Motor neuron (in vitro differentiated cells): ENCODE measurements at regions not wholly inside any gene's neighbourhood (a gene's known extent, or its start where the extent isn't known, plus 50 kb on each side); places are given as distances from the start of the nearest gene placed in this dataset.

ENCODE experiments used
- ATAC-seq, 8 experiments: fragments of 200-7000 bp; cut with Tn5 transposase; replicated peaks in 6 of 8; 2 replicates each; pipeline ENCODE4 v1.8.0; 2021; ENCODE audit warnings: mild to moderate bottlenecking in 8 of 8, moderate library complexity in 8 of 8
- H3K27ac ChIP-seq, 2 donors: fragments of 250-450 bp; sonication (Bioruptor Pico); 2 replicates each; pipeline ENCODE4 v1.9.0; 2021; ENCODE audit warnings: antibody characterized with exemption in 2 of 2, mild to moderate bottlenecking in 2 of 2, moderate library complexity in 1 of 2
- H3K4me1 ChIP-seq, 2 donors: fragments of 250-450 bp; sonication (Bioruptor Pico); replicated peaks in 1 of 2; 2 replicates each; pipeline ENCODE4 v1.6.1; 2021; ENCODE audit warnings: antibody characterized with exemption in 2 of 2, mild to moderate bottlenecking in 2 of 2, moderate library complexity in 1 of 2
- H3K4me3 ChIP-seq, 5 donors: fragments of 250-450 bp; sonication (Bioruptor Pico); 2 replicates each; pipeline ENCODE4 v1.9.0; 2021; ENCODE audit warnings: antibody characterized with exemption in 5 of 5, mild to moderate bottlenecking in 5 of 5, moderate library complexity in 4 of 5
- WGBS, 10 experiments: fragments of 450-650 bp; shearing (Covaris generic); methylation state at CpG; one replicate each; pipeline ENCODE4 v1.0.0; 2022; 5-methylcytosine and 5-hydroxymethylcytosine counted together
- in situ Hi-C, 9 experiments: fragments of 400-800 bp; cut with MboI; loops; one replicate each; pipeline ENCODE4 v1.15.0; 2021; ENCODE audit warnings: low sequenced_read_pairs in 9 of 9, low pct_unique_long_range_greater_than_20kb in 2 of 9; ENCODE audit not compliant: unreplicated experiment in 9 of 9

- no peak for ATAC-seq
- 32 to 93% (median 82%) methylated on average over 1 to 13 of the region's 19 CpGs for WGBS, 10 experiments
- H3K4me1 ChIP-seq: peaks cover 21 to 30% of the 10 kb centered on the region in 2 donors
- in situ Hi-C loops: no loop called here
- H3K27ac ChIP-seq: no peak overlapping the region
- H3K4me3 ChIP-seq: no peak overlapping the region
Measured at GRCh38 chr14:101359221-101360053, 201.9 kb upstream of the DIO3 start.

DNA sequence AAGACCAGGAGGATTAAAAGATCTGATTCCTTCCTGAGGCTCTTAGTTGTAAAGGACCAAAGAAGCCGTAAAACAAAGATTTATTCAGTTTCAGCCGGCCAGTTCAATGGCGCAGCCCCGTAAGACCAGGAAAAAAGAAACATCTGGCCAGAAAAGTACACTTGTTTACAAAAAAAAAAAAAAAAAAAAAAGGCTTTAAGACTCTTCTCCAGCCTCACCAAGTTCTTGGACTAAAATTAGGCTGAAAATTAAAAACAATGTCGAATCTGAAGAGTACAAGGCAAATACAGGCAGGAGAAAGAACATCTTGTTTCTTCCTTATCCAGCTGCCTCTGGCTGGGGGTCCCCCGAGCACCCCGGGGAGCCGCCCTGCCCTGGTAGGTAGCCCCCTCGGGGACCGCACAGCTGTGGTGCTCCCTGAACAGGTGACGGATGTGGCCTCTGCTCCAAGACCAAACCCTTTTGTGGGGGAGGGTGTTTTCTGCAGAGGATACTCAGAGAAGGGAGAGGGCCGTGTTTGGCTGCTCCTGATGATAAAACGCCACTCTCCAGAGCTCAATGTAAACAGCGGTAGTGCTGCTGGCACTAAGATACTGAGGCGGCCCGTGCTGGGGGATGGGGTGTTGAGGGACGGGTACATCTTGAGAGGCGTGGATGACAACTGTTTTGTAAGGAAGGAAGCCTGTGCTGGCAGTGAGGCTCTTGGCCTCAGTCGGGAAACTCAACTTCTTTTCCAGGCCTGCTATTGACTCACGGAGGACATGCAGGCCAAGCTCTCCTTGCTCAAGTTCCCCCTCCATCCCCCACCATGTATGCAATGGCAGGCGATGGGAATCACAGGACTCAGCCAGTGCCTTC lies 201.0 kb upstream of the DIO3 start:
- peak in 1 of 8 experiments; percentile 42 for ATAC-seq
- Histone ChIP-seq H3K27ac (no peak overlapping the region), H3K4me3 (no peak overlapping the region), H3K4me1 (peaks cover 26 to 38% of the 10 kb centered on the region in 2 donors)
- 3 to 100% (median 65%) methylated on average over 1 to 8 of the region's 21 CpGs for WGBS, 10 experiments
- in situ Hi-C loops: no loop called here

DNA sequence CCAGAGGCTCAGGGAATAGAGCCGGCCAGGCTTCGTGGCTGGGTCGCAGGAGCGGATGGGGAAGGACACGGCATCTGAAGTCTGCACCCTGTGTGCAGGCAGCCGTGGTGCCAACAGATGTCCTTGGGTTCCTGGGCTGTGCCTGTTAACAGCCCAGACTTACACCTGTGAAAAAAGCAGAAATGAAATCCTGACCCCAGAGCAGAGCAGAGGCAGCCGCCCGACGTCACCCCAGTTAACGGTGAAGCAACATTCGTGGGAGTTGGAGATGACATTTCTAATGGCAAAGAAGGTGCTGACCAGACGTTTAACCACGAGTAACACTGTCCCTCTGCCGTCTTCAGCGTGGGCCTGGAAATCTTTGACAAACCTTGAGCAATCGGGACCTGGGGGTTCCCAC lies 200.3 kb upstream of the DIO3 start:
- H3K4me1 ChIP-seq: peaks cover 26 to 43% of the 10 kb centered on the region in 2 donors
- in situ Hi-C loops: no loop called here
- H3K27ac ChIP-seq: no peak overlapping the region
- 38 to 100% (median 85%) methylated on average over 1 to 8 of the region's 16 CpGs; no CpG with 5 or more reads in 2 of the 10 experiments for WGBS, 10 experiments
- no peak for ATAC-seq
- no peak overlapping the region for H3K4me3 ChIP-seq

DNA sequence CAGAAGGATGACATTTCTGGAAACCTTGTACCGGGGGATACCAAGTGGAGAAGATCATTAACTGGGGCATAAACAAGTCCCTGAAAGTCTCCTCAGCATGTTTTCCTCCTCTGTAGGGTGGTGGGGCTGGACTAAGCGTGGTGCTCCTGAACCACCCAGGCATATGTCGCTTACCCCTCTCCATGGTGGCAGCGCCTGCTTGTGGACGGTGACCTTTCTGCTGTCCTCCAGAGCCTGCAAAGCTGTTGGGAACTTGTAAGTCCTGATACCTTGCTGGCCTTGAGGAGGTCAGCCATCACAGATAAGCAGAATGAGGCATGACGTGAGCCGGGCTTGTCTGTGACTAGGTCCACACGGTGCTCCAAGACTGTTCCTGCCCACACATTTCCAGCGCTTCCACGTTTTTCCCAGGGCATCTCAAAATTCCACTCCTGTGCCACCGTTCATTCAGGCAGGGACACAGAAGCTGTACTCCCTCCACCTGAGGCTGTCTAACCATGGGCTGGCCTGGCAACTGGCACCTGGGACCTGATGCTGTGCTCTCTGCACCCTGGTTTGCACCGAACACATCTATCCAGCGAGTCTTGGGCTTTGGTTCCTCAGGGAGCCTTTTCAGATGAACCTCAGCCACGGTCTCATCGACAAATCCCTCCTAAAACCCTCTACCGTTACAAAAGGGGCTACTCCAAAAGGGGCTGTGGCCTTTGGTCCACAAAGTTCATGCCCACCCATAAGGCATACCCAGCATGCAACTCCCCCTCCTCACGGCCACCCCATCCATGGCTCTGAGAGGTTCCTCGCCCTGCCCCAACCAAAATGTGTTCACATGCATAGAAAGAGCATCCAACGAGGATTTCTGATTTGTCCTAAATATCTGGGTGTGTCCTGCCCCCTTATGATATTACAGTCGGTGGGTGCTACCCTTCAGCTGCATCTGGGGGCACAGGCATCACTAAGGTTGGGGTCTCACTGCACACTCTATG lies 199.6 kb upstream of the DIO3 start:
- Histone ChIP-seq H3K4me1 (peaks cover 26 to 43% of the 10 kb centered on the region in 2 donors), H3K4me3 (no peak overlapping the region), H3K27ac (no peak overlapping the region)
- in situ Hi-C loops: no loop called here
- no peak for ATAC-seq
- 65 to 97% (median 82%) methylated on average over 1 to 8 of the region's 20 CpGs; no CpG with 5 or more reads in 2 of the 10 experiments for WGBS, 10 experiments

- peaks cover 26 to 43% of the 10 kb centered on the region in 2 donors for H3K4me1 ChIP-seq
- no peak for ATAC-seq
- in situ Hi-C loops: no loop called here
- WGBS, 10 experiments: 0 to 92% (median 70%) methylated on average over 1 to 12 of the region's 17 CpGs; no CpG with 5 or more reads in 4 of the 10 experiments
- no peak overlapping the region for H3K4me3 ChIP-seq
- H3K27ac ChIP-seq: no peak overlapping the region
Measured at GRCh38 chr14:101362529-101363260, 198.6 kb upstream of the DIO3 start.

GRCh38 chr14:101363261-101363555 lies 198.1 kb upstream of the DIO3 start:
- Histone ChIP-seq H3K4me3 (no peak overlapping the region), H3K4me1 (peaks cover 26 to 43% of the 10 kb centered on the region in 2 donors), H3K27ac (no peak overlapping the region)
- WGBS, 10 experiments: 0 to 100% (median 88%) methylated on average over 1 to 2 of the region's 2 CpGs; no CpG with 5 or more reads in 2 of the 10 experiments
- in situ Hi-C loops: no loop called here
- ATAC-seq: no peak

- ATAC-seq: peak in 3 of 8 experiments; percentile 0 to 2 (median 1)
- no peak overlapping the region for H3K4me3 ChIP-seq
- WGBS, 10 experiments: 43 to 100% (median 83%) methylated on average over 1 to 9 of the region's 16 CpGs; no CpG with 5 or more reads in 3 of the 10 experiments
- peak overlapping the region in 1 of 2 donors; percentile 0 for H3K27ac ChIP-seq
- in situ Hi-C loops: no loop called here
- peaks cover 26 to 43% of the 10 kb centered on the region in 2 donors for H3K4me1 ChIP-seq
Measured at GRCh38 chr14:101363880-101364391, 197.4 kb upstream of the DIO3 start.

- Histone ChIP-seq H3K4me3 (no peak overlapping the region), H3K4me1 (peaks cover 23 to 39% of the 10 kb centered on the region in 2 donors)
- in situ Hi-C loops: no loop called here
Measured at GRCh38 chr14:101364503-101365328, 196.6 kb upstream of the DIO3 start.

DNA sequence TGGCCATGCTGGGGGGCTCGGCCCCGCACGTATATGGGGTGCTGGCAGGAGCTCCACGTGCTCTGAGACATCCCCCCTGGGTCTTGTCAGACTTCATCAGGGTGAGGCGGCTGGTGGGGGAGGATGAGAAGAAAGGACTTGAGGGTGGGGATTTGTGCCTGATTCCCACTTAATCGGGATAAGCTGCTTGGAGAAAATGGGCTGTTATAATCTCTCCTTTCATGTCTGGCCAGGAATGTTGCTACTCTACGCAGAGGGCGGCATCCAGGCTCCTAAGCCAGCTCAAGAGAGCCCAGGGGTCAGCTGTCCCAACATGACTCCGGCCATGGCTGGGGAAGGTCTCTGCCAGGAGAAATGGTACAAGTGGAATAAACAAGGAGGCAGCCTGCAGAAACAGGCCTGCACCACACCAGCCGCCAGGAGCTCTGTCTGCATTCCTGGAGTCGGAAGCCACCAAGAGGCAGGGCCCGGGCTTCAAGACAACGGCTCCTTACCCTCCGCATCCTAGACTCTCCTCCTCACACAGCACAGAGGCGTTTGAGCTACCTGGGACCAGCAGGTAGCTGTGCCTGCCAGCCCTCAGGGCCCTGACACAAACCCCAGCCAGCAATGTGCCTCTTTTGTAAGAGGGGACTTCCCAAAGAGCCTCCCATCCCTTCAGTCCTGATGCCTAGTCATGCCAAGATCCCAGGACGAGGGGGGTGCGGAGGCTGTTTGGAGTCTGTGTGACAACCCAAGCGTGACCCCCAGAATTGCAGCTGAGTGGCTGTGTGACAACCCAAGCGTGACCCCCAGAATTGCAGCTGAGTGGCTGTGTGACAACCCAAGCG lies 195.8 kb upstream of the DIO3 start:
- ATAC-seq: no peak
- WGBS, 10 experiments: 31 to 100% (median 85%) methylated on average over 1 to 10 of the region's 20 CpGs; no CpG with 5 or more reads in 3 of the 10 experiments
- in situ Hi-C loops: no loop called here
- peaks cover 15 to 33% of the 10 kb centered on the region in 2 donors for H3K4me1 ChIP-seq
- peak overlapping the region in 1 of 2 donors; percentile 51 for H3K27ac ChIP-seq
- H3K4me3 ChIP-seq: no peak overlapping the region

More at GRCh38 chr14:101364503-101365328, 196.6 kb upstream of the DIO3 start:
- peak overlapping the region in 1 of 2 donors; percentile 51 for H3K27ac ChIP-seq
- peak in 7 of 8 experiments; percentile 60 to 93 (median 89) for ATAC-seq
- WGBS, 10 experiments: 0 to 64% (median 48%) methylated on average over 3 to 27 of the region's 42 CpGs; no CpG with 5 or more reads in 3 of the 10 experiments

DNA sequence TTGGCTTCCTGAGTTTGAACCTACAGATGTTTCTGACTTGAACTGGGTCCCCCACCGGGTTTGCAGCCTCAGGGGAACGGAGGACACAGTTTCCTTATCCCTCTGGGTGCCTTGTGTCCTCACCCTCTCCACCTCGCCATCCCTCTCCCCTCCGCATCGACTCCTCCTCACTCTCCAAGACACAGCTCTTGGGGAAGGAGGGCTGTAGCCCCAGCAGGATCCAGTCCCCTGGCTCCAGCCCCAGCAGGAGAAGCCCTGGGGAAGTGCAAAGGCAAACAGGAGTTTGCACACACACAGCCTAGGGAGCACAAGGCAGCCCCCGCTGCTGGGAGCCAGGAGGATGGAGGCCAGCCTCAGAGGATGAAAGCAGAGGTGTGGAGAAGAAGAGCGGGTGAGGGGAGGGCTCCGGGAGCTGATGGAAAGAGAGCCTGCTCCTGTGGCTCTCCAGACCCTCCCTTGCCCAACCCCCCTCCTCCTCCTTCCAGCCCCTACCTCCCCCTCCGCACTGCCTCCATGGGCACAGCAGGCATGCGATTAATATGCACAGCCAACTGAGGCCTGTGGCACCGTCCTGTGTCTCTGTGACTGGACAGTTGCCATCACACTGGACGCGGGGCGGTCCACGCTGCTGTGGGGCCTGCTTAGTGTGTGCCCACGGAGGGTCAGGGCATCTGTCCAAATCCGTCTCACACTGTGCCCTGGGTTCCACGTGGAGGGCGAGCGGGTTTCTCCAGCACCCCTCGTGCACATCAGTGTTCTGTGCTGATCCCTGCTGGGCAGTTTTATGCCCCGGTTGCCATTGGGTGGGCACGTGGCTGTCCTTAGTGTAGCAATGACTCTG lies 193.7 kb upstream of the DIO3 start:
- H3K4me1 ChIP-seq: peaks cover 13 to 30% of the 10 kb centered on the region in 2 donors
- no peak for ATAC-seq
- no peak overlapping the region for H3K27ac ChIP-seq
- in situ Hi-C loops: no loop called here
- 55 to 85% (median 72%) methylated on average over 2 to 8 of the region's 23 CpGs; no CpG with 5 or more reads in 5 of the 10 experiments for WGBS, 10 experiments
- H3K4me3 ChIP-seq: no peak overlapping the region
